MM.1S (cell line): ENCODE measurements at regions not wholly inside any gene's neighbourhood (a gene's known extent, or its start where the extent isn't known, plus 50 kb on each side); places are given as distances from the start of the nearest gene placed in this dataset.

Source experiments
- DNase-seq: peaks from one replicate; pipeline ENCODE4 v3.0.0-alpha.2; 2015
- H2AFZ ChIP-seq: fragments of 300-600 bp; sonication (generic); 2 replicates; pipeline ENCODE4 v1.6.0; 2016; ENCODE audit warnings: antibody characterized with exemption, low read length
- H3F3A ChIP-seq: fragments of 300-600 bp; sonication (generic); 2 replicates; pipeline ENCODE4 v1.6.1; 2016; ENCODE audit warnings: mild to moderate bottlenecking, antibody characterized with exemption, low read length, moderate library complexity, mixed read lengths; ENCODE audit not compliant: insufficient read depth
- H3K27ac ChIP-seq: fragments of 300-600 bp; sonication (generic); 2 replicates; pipeline ENCODE4 v1.5.1; 2016; ENCODE audit warnings: mild to moderate bottlenecking, low read length
- H3K27me3 ChIP-seq: fragments of 300-600 bp; sonication (generic); replicated peaks from 2 replicates; pipeline ENCODE4 v1.6.0; 2016; ENCODE audit warnings: low read length; ENCODE audit not compliant: insufficient read depth
- H3K36me3 ChIP-seq: fragments of 300-600 bp; sonication (generic); replicated peaks from 2 replicates; pipeline ENCODE4 v1.6.1; 2016; ENCODE audit warnings: mild to moderate bottlenecking, low read length, mixed read lengths; ENCODE audit not compliant: insufficient read depth
- H3K4me1 ChIP-seq: fragments of 300-600 bp; sonication (generic); 2 replicates; pipeline ENCODE4 v1.6.1; 2016; ENCODE audit warnings: low read length, mixed read lengths
- H3K4me2 ChIP-seq: fragments of 300-600 bp; sonication (generic); 2 replicates; pipeline ENCODE4 v1.6.0; 2016; ENCODE audit warnings: low read depth, low read length
- H3K4me3 ChIP-seq: fragments of 300-600 bp; sonication (generic); 2 replicates; pipeline ENCODE4 v1.5.1; 2016; ENCODE audit warnings: low read length, mixed read lengths
- H3K79me2 ChIP-seq: fragments of 300-600 bp; sonication (generic); 2 replicates; pipeline ENCODE4 v1.6.1; 2016; ENCODE audit warnings: mixed run types, low read length, mixed read lengths
- H3K9ac ChIP-seq: fragments of 300-600 bp; sonication (generic); 2 replicates; pipeline ENCODE4 v1.6.1; 2016; ENCODE audit warnings: low read length, mixed read lengths
- H3K9me2 ChIP-seq: fragments of 300-600 bp; sonication (generic); replicated peaks from 2 replicates; pipeline ENCODE4 v1.6.1; 2016; ENCODE audit warnings: mild to moderate bottlenecking, low read length, mixed read lengths; ENCODE audit not compliant: insufficient read depth
- H3K9me3 ChIP-seq: fragments of 300-600 bp; sonication (generic); replicated peaks from 2 replicates; pipeline ENCODE4 v1.6.1; 2016; ENCODE audit warnings: mild to moderate bottlenecking, low read length, mixed read lengths; ENCODE audit not compliant: insufficient read depth
- H4K20me1 ChIP-seq: fragments of 300-600 bp; sonication (generic); 2 replicates; pipeline ENCODE4 v1.6.1; 2016; ENCODE audit warnings: mild to moderate bottlenecking, low read length, moderate library complexity, mixed read lengths; ENCODE audit not compliant: insufficient read depth
- CTCF ChIP-seq: fragments of 300-600 bp; sonication (generic); IDR thresholded peaks from 2 replicates; pipeline ENCODE4 v1.5.1; 2016; ENCODE audit warnings: antibody characterized with exemption, low read length, mixed read lengths
- EZH2 ChIP-seq: fragments of 300-600 bp; sonication (generic); optimal IDR thresholded peaks from 2 replicates; pipeline ENCODE3; 2017; ENCODE audit warnings: low read depth, mild to moderate bottlenecking, antibody characterized with exemption, low read length, mixed read lengths
- EZH2phosphoT487 ChIP-seq: fragments of 300-600 bp; sonication (generic); IDR thresholded peaks from 2 replicates; pipeline ENCODE4 v1.6.1; 2018; ENCODE audit warnings: antibody characterized with exemption, low read length

GRCh38 chr14:56065621-56066290 is 52.5 kb upstream of the PELI2 start:
- no peaks in the 10 kb centered on the region for H4K20me1 ChIP-seq
- DNase-seq = no peak
- H3K36me3 ChIP-seq = no peaks in the 10 kb centered on the region
- H3K4me1 ChIP-seq = no peaks in the 10 kb centered on the region
- H3K27me3 ChIP-seq = no peaks in the 10 kb centered on the region
- no peaks in the 10 kb centered on the region for H3K9me2 ChIP-seq
- no peak overlapping the region for H3K4me2 ChIP-seq
- H2AFZ ChIP-seq = no peak overlapping the region
- H3K27ac ChIP-seq = no peak overlapping the region
- H3K4me3 ChIP-seq = no peak overlapping the region
- no peaks in the 10 kb centered on the region for H3K79me2 ChIP-seq
- no peaks in the 10 kb centered on the region for H3K9me3 ChIP-seq
- H3K9ac ChIP-seq = no peak overlapping the region
- H3F3A ChIP-seq = no peaks in the 10 kb centered on the region
- TF ChIP-seq EZH2 (no peak), CTCF (no peak), EZH2phosphoT487 (no peak)
